CD4-positive, alpha-beta T cell treated with Interleukin-4 for 4 hours (primary cell): ENCODE measurements at regions not wholly inside any gene's neighbourhood (a gene's known extent, or its start where the extent isn't known, plus 50 kb on each side); places are given as distances from the start of the nearest gene placed in this dataset.

ENCODE experiments used
- DNase-seq: peaks from one replicate; pipeline ENCODE4 v3.0.0-alpha.2; 2020

GRCh38 chr5:68380078-68380477 is 164.5 kb downstream of the PIK3R1 start:
- DNase-seq = no peak

DNA sequence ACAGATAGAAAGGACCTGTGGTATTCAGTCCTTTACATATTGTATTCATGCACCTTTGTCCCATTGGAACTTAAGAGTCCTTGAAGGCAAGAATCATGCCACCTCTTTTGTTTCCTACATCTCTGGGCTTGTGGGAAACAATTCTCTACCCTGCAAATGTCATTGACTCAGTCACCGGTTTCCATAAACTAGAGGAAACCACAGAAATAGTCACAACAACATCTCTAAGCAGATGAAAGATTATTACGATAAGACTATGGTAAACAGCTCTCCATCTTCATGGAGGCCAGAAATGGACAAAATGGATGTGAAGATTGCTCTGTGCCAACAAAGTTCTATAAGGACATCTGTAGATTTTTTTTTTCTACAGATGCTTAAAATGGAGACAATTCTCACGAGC is 165.5 kb downstream of the PIK3R1 start:
- DNase-seq = peak; percentile 45

DNA sequence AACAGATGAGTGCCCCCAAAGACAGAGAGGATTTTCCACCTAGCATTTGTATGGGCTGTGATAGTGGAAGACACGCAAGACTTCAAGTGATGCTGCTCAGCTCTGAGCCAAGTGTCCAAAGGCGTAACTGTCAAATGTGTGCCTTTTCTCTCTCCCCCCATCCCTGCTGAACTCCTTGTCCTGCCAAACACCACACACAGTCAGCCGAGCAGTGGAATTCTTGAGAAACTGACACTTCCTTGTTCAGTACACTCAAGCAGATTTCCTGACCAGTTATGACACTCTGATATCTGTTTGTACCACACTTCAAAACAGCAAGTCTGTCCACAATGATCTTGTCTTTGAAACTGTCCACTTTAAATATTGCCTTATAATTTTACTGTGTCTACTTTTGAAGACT is 166.4 kb downstream of the PIK3R1 start:
- peak; percentile 9 for DNase-seq

- peak; percentile 28 for DNase-seq
These were observed 167.1 kb downstream of the PIK3R1 start for GRCh38 chr5:68382640-68383039.

DNA sequence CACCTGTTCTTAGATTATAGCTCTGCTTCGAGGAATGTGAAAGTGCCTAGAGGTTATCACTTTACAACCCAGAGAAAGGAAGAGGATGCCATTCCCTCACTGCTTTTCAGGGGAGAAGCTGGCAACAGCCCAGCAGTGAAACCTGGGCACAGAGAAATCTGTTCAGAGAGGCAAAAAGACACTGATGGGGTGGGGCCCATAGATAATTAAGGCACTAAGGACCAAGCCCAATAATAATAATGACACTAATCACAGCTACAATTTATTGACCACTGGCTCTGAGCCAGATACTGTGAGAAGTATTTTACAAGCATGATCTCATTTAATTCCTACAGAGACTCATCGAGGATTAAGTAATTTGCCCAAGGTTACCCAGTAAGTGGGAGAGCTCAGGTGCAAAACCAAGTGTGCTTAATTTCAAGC is 168.3 kb downstream of the PIK3R1 start:
- no peak for DNase-seq

GRCh38 chr5:68384936-68385594 is 169.5 kb downstream of the PIK3R1 start:
- DNase-seq = no peak

DNA sequence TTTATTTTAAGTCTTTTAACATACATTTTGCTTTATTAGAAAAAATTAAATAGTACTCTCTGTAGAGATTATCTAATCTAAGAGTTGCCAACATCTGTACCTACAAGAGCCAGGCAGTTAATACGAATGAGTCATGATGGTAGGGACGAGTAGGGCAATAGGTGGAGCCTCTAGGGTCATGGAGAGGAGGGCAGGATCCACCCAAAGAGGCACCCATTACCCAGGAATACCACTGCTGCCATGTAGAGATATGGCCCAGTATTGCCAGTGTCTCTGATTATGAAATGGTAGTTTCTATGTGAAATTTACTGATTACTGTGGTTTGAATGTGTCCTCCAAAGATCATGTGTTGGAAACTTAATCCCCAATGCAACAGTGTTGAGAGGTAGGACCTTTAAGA is 170.4 kb downstream of the PIK3R1 start:
- DNase-seq = no peak

- no peak for DNase-seq
These were observed 171.7 kb downstream of the PIK3R1 start for GRCh38 chr5:68387074-68387796.

DNA sequence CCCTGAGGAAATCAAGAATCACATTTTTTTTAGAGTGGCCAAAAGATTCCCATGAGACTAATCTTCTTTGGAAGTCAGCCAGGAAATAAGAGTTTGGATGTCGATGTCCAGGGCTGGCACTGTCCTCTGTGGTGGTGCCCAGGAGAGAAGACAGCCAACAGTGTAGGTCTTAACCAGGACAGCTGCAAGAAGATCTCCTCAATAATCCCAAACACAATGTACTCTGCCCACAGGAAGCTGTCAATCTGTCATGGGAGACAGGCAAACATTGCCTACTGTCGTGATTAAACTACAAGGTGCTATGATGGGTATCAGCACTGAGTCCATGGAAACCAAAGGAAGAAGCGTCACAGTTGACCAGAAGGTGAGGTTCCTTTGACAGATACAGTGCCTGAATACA is 174.1 kb downstream of the PIK3R1 start:
- DNase-seq = no peak

DNA sequence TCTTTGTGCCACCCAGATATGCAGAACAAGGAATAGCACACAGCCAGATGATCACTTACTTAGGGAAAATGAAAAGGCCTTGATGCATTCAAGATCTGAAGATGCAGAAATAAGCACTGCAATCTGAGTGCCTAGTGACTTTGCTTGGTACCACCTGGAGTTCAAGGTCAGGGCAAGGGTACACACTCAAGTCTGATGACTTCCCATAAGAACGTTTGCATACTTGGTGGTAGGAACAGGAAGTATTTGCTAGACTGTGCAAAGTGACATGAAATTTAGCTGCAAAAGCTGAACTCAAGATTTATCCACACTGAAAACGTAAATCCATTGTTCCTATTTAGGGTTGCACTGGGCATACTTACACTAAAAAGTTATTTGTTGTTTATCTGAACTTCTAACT is 177.1 kb downstream of the PIK3R1 start:
- DNase-seq = no peak

GRCh38 chr5:68395302-68395701 is 179.7 kb downstream of the PIK3R1 start:
- DNase-seq = no peak

- DNase-seq = no peak
These were observed 180.5 kb downstream of the PIK3R1 start for GRCh38 chr5:68395926-68396511.

- DNase-seq = no peak
These were observed 181.2 kb downstream of the PIK3R1 start for GRCh38 chr5:68396722-68397121.

DNA sequence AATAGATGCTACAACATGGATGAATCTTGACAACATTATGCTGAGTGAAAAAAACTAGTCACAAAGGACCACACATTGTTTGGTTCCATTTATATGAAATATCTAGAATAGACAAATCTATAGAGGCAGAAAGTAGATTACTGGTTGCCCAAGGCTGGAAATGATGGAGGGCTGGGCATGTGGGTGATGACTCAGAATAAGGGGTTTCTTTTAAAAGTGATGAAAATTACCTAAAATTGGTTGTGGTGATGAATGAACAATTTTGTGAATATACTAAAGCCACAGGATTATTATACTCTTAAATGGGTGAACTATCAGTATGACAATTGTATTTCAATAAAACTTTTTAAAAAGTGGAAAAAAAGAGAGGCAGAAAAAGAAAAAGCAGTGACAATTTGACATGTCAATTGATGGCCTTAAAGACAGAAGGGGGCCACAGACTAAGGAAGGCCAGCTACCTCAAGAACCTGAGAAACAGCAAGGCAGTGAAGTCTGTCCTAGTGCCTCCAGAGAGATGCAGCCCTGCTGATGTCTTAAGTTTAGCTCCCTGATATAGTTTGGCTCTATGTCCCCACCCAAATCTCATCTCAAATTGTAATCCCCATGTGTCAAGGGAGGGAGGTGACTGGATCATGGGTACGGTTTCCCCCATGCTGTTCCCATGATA is 182.7 kb downstream of the PIK3R1 start:
- DNase-seq = no peak

DNA sequence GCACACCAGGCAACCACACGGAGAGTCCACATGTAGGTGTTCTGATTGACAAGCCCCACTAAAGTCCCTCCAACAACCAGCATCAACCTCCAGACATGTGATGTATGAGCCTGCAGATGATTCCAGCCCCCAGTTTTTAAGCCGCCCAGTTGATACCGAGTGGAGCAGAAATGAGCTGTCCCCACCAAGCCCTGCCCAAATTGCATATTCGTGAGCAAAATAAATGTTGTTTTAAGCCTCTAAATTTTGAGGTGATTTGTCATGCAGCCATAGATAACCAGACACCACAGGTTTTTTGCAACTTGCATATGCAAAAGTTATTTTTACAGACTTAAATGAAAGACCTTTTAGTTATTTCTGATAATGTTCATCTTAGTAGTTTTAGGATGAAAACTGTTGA is 187.7 kb downstream of the PIK3R1 start:
- no peak for DNase-seq

- no peak for DNase-seq
These were observed 188.7 kb downstream of the PIK3R1 start for GRCh38 chr5:68404246-68404645.

GRCh38 chr5:68405026-68405684 is 189.6 kb downstream of the PIK3R1 start:
- no peak for DNase-seq

GRCh38 chr5:68405784-68406743 is 190.5 kb downstream of the PIK3R1 start:
- DNase-seq = peak; percentile 37

- DNase-seq = no peak
These were observed 191.2 kb downstream of the PIK3R1 start for GRCh38 chr5:68406767-68407241.

GRCh38 chr5:68407311-68408239 is 192.0 kb downstream of the PIK3R1 start:
- DNase-seq = no peak
